NCI-H2107 treated with DMSO at 0.1 percent for 48 hours (cell line): ENCODE measurements at regions not wholly inside any gene's neighbourhood (a gene's known extent, or its start where the extent isn't known, plus 50 kb on each side); places are given as distances from the start of the nearest gene placed in this dataset.
A peak's percentile ranks its signal among the peaks of the same experiment; 100 is the strongest.

ENCODE experiments used
- DNase-seq: peaks from one replicate; lab custom pipeline; 2025; ENCODE audit not compliant: unreplicated experiment; lab: John Stamatoyannopoulos, UW

GRCh38 chr2:42906557-42907411 lies 114.4 kb upstream of the HAAO start:
- DNase-seq = peak; percentile 49

DNA sequence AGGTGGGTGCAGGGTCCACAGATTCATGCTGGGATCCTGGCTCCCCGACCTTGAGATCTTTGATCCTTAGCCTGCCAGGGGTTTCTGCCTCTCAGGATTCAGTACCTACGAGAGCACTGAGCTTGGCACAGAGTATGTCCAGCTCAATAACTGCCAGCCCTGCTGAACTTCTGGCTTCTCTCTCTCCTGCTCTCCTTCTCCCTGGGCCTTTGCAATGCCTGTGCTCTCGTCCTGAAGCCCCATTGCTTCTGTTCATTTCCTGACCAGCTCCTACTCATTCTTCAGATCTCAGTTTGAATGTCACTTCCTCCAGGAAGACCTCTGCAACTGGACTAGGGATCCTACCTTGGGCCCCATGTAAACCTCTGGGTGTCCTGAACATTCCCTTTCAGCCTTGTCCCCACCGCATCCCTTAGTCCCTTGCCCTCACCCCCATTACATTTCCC lies 113.8 kb upstream of the HAAO start:
- DNase-seq = no peak

- peak; percentile 53 for DNase-seq
Measured at GRCh38 chr2:42905341-42906110, 113.1 kb upstream of the HAAO start.

GRCh38 chr2:42904576-42904876 lies 112.1 kb upstream of the HAAO start:
- DNase-seq = no peak

- DNase-seq = peak; percentile 69
Measured at GRCh38 chr2:42903821-42904575, 111.6 kb upstream of the HAAO start.

GRCh38 chr2:42902939-42903709 lies 110.7 kb upstream of the HAAO start:
- DNase-seq = no peak

DNA sequence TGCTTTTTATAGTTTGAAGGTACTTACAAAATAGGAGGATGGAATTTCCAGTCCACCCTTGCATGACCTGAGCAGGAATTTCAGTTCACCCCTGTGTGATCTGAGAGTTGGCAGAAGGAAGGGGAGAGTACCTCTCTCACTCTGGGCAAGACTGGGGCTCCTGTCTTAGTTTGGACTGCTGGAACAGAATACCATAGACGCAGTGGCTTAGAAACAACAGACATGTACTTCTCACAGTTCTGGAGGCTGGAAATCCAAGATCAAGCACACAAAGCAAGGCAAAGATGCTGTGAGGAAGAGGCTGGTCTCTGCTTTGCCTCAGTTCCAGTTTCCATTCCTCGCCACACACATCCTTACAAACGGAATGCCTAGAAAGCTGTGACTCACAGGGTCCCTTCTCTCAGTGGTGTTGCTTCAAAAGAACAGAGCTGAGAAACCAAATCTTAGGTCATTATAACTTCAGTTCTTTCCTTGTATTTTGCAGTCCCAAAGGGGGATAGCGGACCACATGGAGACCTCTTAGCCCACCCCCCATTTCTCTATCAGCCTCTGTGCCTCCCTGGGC lies 108.8 kb upstream of the HAAO start:
- DNase-seq = no peak

- no peak for DNase-seq
Measured at GRCh38 chr2:42900289-42900891, 108.0 kb upstream of the HAAO start.

DNA sequence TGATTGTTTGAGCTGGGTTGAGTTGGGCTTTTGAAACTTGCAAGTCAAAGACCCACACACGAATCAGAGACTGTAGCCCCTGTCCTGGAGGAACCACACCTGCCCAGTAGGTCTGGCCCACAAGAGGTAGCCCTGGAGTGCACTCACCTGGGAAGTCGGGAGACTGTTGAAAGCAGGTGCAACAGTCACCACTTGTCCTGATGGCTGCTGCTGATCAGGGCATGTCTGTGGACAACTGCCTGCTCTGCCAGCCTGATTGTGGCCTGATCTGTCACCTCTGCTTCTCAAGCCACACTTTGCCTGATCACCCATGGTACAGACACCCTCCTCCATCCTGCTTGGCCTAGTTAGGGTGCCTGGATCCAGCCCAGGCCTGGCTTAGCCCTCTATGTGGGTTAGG lies 105.0 kb upstream of the HAAO start:
- no peak for DNase-seq

DNA sequence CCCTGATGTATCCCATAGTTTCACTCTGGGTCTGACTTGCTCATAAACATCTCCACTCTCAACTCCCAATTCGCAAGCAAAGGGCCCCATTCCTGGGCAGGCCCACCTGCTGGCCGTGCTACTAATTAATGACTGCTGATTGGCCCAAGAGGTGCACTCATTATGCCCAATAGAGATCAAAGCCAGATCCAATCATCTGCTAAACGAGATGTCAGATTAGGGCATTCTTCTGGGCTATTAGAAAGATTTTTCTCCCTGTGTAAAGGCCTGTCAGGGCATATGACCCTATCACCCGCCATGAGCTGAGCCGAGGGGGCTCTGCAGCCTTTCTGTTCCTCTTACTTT lies 103.4 kb upstream of the HAAO start:
- DNase-seq = no peak

GRCh38 chr2:42895134-42895790 lies 102.9 kb upstream of the HAAO start:
- no peak for DNase-seq

- no peak for DNase-seq
Measured at GRCh38 chr2:42893047-42893758, 100.8 kb upstream of the HAAO start.

GRCh38 chr2:42890791-42891355 lies 98.5 kb upstream of the HAAO start:
- no peak for DNase-seq

DNA sequence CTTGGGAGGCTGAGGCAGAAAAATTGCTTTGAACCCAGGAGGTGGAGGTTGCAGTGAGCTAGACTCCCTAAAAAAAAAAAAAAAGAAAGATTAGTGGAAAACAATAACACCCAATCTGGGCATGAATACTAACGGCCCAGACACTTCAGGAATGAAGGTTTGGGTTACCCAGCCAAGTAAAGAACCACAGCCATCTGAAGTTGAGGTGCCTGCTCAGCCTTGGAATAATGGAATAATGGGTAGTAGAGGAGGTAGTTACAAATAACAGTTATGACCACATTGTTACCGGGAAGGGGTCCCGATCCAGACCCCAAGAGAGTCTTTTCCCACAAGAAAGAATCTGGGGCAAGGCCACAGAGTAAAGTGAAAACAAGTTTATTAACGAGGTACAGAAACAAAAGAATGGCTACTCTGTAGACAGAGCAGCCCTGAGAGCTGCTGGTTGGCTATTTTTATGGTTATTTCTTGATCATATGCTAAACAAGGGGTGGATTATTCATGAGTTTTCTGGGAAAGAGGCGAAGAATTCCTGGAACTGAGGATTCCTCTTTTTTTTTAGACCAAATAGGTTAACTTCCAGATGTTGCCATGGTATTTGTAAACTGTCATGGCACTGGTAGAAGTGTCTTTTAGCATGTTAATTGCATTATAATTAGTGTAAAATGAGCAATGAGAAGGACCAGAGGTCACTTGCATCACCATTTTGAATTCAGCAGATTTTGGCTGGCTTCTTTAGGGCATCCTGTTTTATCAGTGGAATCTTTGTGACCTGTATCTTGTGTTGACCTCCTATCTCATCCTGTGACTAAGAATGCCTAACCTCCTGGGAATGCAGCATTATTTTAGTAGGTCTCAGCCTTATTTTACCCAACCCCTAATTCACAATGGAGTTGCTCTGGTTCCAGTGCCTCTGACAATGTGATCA lies 96.2 kb upstream of the HAAO start:
- DNase-seq = no peak

- no peak for DNase-seq
Measured at GRCh38 chr2:42886921-42887320, 94.5 kb upstream of the HAAO start.

- no peak for DNase-seq
Measured at GRCh38 chr2:42882756-42883155, 90.4 kb upstream of the HAAO start.

DNA sequence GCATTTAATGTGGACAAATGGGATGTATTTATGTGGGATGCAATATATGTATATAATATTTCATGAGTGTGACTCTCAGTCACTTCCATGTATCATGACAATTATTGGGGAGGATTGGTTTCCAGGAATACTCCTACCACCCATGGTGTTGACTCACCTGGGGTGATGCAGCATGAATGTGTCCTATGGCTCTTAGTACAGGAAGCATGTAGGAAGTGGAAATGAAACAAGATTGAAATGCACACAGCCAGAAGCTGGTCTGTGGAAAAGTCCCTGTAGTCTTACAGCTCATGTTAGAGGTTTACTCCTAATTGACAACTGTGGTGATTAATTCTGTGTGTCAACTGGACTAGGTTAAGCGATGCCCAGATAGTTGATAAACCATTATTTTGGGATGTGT lies 89.3 kb upstream of the HAAO start:
- no peak for DNase-seq
